GM19328 (cell line): ENCODE measurements at regions not wholly inside any gene's neighbourhood (a gene's known extent, or its start where the extent isn't known, plus 50 kb on each side); places are given as distances from the start of the nearest gene placed in this dataset.
"Not testable (repeated sequence)": the region's sequence is repeated elsewhere in the genome, so short reads cannot be mapped to it uniquely, and the experiment has no call there.

Experiments used
- ATAC-seq: cut with Tn5 transposase; IDR thresholded peaks from one replicate; pipeline ENCODE4 v1.9.1; 2021; ENCODE audit warnings: mild to moderate bottlenecking, moderate library complexity; ENCODE audit not compliant: unreplicated experiment

GRCh38 chr9:109971226-109971625 lies 191.2 kb downstream of the PALM2AKAP2 start:
- no peak for ATAC-seq

DNA sequence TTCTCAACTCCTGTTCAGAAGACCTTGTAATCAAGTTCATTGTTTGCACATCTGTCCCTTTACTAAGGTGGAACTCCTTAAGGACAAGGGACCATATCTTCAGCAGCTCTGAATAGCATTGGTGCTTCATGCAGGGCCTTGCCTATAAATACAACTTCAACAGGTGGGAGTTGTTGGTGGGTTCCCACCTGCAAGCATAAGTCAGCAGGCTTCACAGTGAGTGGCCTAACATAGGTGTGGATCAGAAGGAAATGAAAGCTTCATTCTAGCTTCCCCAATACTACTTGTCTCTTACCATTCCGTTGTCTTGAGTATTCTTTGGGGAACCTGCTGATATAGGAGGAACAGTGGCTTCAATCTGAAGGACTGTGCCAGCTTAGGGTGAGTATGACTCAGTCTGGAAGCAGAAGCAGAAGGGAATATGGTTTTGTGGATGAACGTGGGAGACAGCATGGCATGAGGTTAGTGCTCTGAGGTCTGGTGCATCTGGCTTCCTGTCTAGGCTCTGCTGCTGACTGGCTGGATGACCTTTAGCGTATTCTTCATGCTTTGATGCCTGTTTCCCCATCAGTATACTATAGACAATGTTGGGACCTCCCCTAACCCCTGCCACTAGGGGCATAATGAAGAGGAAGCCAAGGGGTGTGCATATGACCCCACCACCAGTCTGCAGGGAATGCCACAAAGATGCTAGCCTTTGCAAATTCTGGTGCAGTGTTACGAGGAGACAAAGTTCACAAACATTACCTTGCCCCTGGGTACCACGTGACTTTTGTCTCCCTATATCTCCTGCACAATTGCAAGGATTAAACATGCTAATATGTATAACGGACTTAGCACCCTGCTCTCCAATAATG lies 192.3 kb downstream of the PALM2AKAP2 start:
- ATAC-seq, result peak; percentile 40

DNA sequence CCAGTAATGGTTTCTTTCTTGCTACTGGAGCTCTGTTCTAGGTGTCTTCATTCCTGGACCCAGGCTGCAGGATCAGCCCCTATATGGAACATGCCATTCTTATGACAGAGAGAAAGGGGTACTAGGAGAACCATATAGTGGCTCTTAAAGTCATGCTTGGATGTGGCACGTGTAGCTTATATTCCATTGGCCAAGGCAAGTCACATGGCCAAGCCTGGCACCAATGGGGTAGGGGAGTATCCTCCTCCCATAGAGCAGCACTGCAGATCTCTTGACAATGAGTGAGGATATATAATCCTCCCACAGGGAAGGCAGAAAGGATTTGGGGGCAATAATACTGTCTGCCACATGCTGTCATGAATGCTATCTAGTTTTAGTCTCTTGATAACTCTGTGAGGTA lies 193.3 kb downstream of the PALM2AKAP2 start:
- no peak for ATAC-seq

DNA sequence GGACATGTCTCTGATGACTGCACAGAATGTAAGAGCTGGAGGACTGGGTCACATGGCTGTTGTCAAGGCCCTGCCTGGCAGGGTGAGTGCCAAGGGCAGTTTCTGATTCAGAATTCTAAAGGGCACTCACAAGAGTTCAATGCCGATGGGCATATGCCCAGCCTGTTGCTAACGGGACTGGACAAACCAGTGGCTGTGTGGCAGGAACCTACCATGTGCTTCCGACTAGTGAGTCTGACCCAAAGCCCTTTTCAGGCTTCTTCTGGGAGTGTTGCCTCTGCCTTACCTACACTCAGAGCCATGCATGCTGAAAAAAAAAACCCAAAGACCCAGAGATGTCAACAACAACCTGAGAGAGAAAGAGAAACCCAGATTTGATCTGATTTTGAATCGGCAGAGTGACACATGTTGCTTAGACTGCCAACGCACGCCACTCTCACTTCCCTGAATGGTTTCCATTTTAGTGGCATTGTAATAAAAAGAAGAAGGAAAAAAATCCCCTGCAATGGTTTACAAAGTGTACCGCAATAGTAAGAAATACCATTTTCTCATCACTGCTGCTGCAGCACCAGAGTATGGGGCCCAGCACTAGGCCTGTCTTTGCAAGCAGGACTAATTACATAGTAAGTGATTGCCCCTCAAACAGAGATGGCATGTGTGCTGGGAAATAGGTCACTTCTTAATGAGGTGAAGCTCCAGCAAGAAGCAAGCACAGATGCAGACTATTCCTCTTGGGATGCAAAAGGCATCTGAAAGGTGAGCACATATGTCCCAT lies 194.3 kb downstream of the PALM2AKAP2 start:
- peak; percentile 77 for ATAC-seq

DNA sequence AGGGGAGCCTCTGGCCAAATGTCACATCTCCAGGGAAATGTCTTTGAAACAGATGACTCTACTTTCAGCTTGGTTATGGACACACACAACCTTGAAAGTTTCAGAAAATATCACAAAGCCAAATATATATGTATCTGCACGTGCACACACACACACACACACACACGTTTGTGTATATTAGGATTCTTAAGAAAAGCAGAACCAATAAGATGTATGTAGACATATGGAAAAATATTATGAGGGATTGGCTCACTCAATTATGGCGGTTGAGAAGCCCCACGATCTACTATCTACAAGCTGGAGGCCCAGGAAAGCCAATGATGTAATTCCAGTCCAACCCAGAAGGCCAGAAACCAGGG lies 194.9 kb downstream of the PALM2AKAP2 start:
- peak; percentile 4 for ATAC-seq

GRCh38 chr9:109975574-109976295 lies 195.7 kb downstream of the PALM2AKAP2 start:
- ATAC-seq, result no peak

- no peak for ATAC-seq
These were observed 196.3 kb downstream of the PALM2AKAP2 start for GRCh38 chr9:109976303-109976702.

DNA sequence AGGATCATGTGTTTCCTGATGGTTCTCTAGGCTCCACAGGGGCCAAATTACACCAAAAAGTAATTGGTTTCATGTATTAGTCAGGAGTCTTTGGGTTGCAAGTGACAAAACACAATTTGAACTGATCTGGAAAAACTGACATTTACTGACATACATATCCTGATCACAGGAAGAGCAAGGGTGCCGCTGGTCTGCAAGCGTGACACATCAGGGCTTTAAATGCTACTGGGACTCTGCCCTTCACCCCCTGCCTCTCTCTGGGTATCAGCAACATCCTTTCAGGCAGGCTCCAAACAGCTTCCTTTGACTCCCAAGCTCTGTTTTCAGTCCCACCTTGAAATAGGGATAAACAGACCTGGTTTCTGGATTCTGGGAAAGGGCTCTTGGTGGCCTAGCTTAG lies 197.5 kb downstream of the PALM2AKAP2 start:
- no peak for ATAC-seq

- no peak for ATAC-seq
These were observed 201.1 kb downstream of the PALM2AKAP2 start for GRCh38 chr9:109981091-109981490.

DNA sequence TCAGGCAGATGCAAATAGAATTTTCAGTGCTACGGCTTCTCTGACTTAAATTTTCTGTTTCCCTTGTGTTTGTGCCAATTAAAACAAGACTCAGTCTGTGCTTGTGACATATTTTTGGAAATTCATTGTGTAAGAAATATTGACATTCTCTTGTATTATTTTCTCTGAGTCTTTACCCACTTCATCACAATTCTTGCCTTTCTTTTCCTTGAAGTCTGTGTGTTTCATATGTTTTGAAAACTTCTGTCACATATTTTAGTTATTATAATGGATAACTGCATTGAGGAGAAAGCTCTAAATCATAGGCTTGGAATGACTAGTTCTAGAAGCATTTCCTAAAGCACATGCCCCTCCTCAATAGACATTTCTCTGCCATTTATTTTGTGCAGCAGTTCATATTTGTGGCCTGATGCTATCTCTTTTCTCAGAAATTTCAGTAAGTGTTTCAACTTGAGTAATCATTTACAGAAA lies 206.6 kb downstream of the PALM2AKAP2 start:
- no peak for ATAC-seq

DNA sequence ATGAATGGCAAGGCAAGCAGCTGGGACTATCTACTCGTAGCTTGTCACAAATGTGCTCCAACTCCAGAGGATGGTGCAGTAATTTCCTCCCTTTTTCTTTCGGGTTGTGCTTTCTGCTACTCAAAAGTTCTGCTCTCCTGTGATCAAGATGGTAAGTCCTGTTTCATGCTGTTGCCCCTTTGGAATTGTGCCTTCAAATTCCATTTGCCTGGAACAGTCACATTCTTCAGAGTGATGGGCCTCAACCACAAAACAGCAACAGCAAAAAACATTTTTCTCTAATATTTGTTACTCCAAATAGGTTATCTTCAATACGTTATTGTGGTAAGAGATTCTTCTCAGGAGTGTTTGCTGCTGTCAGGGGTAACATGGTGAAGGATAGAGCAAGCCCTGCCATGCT lies 209.3 kb downstream of the PALM2AKAP2 start:
- ATAC-seq, result no peak

GRCh38 chr9:109990541-109990940 lies 210.5 kb downstream of the PALM2AKAP2 start:
- ATAC-seq, result no peak

DNA sequence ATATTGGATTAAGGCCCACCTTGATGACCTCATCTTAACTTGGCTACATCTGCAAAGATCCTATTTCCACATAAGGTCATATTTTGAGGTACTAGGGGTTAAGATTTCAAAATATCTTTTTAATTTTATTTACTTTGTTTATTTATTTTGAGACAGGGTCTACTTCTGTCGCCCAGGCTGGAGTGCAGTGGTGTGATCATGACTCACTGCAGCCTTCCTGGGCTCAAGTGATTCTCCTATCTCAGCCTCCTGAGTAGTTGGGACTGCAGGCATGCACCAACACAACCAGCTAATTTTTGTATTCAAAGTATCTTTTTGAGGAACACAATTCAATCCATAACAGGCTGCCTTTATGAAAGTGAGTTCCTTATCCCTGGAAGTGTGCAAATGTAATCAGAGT lies 212.3 kb downstream of the PALM2AKAP2 start:
- no peak for ATAC-seq

- ATAC-seq, result no peak
These were observed 213.4 kb downstream of the PALM2AKAP2 start for GRCh38 chr9:109993250-109993978.

DNA sequence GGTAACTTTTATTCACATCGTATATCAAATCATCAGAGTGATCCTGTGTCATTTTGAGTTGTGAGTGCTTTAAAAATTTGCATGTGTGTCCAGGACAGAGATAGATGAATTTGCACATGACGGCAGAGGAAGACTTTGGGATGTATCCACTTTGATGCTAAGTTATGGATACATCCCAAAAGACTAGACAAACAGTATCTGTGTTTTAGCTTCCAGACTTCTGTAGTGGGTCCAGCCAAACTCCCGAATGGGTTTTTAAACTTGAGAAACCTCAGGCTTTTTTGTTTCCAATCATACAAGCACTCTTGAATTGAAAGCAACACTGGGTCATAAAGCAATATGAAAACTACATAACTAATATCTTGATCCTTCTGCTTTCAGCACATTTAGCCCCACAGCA lies 213.8 kb downstream of the C9orf152 start:
- ATAC-seq, result no peak

DNA sequence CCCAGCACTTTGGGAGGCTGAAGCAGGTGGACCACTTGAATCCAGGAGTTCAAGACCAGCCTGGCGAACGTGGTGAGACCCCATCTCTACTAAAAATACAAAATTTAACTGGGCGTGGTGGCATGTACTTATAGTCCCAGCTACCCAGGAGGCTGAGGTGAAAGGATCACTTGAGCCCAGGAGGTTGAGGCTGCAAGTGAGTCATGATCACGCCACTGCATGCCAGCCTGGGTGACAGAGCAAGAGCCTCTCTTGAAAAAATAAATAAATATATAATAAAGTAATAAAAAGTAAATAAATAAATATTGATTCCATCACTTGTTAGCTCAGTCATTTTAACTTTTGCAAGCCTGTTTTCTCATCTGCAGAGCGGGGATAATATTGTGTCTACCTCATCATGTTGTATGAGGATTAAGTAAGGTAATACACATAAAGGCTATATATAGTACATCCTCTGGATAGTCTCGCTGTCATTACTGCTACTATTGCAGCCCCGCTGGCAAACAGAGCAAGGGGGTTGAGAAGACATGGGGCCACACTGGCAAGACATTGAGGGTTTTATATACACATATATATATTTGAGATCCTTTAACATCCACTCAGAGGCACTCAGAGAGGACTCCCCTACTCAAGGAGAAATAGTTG lies 210.9 kb downstream of the C9orf152 start:
- no peak for ATAC-seq

DNA sequence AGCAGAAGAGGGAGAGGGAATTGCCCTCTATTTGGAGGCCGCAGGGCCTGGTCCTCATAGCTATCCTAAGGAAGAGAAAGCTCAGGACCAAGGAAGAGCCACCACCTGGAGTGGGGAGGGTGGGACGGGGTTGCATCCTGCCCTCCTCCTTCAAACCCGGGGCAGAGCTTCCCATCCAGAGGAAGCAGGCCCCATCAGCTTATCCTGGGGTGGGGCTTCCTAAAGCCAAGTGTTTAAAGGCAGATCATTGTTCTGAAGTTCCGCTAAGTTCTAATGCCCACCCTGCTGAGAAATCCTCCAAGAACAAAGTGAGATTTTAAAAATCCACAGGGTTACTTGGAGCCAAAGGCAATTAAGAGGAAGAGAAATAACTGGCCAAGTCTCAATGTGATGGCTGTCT lies 210.3 kb downstream of the C9orf152 start:
- no peak for ATAC-seq

DNA sequence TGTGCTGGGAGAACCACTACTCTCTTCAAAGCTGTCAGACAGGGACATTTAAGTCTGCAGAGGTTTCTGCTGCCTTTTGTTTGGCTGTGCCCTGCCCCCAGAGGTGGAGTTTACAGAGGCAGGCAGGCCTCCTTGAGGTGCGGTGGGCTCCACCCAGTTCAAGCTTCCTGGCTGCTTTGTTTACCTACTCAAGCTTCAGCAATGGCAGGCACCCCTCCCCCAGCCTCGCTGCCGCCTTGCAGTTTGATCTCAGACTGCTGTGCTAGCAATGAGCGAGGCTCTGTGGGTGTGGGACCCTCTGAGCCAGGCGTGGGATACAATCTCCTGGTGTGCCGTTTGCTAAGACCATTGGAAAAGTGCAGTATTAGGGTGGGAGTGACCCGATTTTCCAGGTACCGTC lies 202.4 kb downstream of the C9orf152 start:
- ATAC-seq, result not testable (repeated sequence)

GRCh38 chr9:110006657-110007056 lies 201.3 kb downstream of the C9orf152 start:
- no peak for ATAC-seq
